Mucosa of gallbladder (tissue), 1 donor: ENCODE measurements at regions not wholly inside any gene's neighbourhood (a gene's known extent, or its start where the extent isn't known, plus 50 kb on each side); places are given as distances from the start of the nearest gene placed in this dataset.
"Not testable (repeated sequence)": the region's sequence is repeated elsewhere in the genome, so short reads cannot be mapped to it uniquely, and the experiment has no call there.

ENCODE experiments used
- DNase-seq: peaks from one replicate; pipeline ENCODE4 v3.0.0-alpha.2; 2020; ENCODE audit warnings: low spot score
- donor health status: DM: no; HTN: no; CAD: no.

- DNase-seq: no peak
These were observed 550.6 kb upstream of the ACVR2A start for GRCh38 chr2:147293991-147294824.

DNA sequence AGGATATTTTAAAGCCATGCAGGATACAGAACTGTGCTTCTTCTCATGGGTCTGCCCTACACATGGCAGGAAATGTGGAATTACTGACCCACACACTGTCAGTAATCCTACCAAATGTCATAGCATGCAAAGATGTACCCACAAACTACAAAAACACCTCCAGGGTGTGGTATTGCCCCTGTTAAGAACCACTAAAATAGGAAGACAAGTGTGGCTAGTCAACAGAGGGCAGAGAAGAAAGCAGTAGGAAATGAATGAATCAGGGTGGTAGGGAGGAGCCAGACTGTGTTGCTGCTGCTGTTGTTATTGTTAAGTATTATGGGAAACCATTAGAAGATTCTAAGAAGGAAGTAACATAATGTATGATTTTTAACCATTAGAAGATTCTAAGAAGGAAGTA lies 556.7 kb upstream of the ACVR2A start:
- DNase-seq: no peak

GRCh38 chr2:147275943-147276342 lies 568.9 kb upstream of the ACVR2A start:
- no peak for DNase-seq

- no peak for DNase-seq
These were observed 571.2 kb upstream of the ACVR2A start for GRCh38 chr2:147273628-147274027.

DNA sequence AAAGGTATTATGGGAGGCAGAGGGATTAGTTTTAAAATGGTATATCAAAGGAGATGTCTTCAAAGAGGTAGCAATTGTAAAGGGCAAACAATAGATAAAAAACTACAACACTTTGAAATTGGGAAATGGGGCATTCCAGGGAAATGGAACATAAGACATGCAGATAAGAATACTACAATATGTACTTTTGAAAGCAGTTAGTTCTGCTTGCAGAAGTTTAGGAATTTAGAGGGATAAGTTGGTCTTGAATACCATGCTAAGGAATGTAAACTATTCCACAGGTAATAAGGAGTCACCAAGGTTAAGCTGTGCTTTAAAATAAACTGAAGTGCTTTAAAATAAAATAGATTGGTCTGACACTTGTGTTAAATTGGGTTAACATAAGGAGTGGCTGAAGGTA lies 571.7 kb upstream of the ACVR2A start:
- DNase-seq: no peak

DNA sequence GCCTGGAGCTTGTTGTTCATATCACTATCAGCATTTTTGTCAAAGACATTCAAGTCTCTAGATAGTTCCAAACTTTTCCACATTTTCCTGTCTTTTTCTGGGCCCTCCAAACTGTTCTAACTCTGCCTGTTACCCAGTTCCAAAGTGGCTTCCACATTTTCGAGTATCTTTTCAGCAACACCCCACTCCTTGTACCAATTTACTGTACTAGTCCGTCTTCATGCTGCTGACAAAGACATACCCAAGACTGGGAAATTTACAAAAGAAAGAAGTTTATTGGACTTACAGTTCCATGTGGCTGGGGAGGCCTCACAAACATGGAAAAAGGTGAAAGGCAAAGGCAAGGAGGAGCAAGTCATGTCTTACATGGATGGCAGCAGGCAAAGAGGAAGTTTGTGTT lies 575.2 kb upstream of the ACVR2A start:
- DNase-seq: not testable (repeated sequence)

GRCh38 chr2:147260241-147260640 lies 584.6 kb upstream of the ACVR2A start:
- no peak for DNase-seq

- no peak for DNase-seq
These were observed 589.0 kb upstream of the ACVR2A start for GRCh38 chr2:147255812-147256211.

DNA sequence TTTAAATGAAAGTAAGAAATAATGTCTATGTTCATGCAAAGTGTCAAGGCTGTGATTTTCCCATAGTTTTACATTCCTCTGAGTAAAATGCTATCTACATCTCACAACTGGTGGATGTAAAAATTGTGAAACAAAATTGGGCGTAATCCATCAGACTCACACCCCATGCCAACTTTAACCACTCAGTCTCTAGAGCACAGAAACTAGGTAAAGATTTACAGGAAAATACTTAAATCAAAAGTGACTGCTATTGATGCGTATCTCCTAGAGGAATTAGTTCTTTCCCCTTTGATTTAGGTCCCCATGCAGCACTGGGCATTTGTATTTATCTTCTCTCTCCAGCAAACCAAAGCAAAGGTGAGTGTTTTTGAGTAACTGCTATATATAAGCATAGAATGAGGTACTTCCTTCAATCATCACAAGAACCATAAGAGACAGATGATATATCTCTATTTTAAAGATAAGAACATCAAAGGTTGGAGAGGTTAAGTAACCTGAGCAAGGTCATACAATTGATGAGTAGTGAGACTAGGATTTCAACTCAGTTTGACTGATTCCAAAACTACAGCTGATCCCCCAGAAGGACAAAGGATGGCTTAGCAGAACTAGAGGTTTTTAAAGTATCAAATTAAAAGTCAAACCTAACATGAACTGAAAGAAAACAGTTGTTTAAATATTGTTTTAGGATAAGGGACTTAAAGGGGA lies 594.0 kb upstream of the ACVR2A start:
- DNase-seq: no peak

- DNase-seq: no peak
These were observed 597.1 kb upstream of the ACVR2A start for GRCh38 chr2:147247749-147248148.

DNA sequence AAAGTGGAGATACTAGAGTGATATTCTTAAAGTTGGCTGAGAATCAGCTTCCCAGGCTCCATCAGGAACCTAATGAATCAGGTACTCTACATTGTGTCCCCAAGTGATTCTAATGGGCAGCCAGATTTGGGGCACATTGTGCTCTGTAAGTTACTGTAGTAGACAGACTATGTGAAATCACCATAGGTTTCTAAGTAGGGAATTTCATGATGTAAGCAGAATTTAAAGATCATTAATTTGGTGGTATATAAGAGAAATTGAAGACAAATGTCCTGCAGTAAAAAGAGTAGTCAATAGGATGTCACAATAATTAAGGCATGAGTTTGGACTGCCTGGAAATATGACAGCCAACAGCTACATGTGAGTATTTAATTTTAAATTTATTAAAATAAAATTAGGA lies 602.4 kb upstream of the ACVR2A start:
- DNase-seq: no peak

DNA sequence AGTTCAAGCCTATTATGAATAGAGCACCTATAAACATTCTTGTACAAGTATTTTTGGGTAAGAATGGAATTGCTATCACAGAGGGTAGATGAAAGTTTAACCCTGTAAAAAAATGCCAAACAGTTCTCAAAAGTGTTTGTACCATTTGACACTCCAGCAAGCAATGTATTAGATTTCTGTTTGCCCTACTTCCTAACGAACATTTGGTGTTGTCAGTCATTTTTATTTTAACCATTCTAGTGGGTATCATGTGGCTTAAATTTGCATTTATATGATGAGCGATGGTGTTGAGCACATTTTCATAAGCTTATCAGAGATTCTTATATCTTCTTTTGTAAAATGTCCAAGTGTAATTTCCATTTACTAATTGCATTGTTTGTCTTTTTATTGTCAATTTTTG lies 608.2 kb upstream of the ACVR2A start:
- no peak for DNase-seq

- DNase-seq: no peak
These were observed 612.6 kb upstream of the ACVR2A start for GRCh38 chr2:147232225-147232669.

- no peak for DNase-seq
These were observed 613.2 kb upstream of the ACVR2A start for GRCh38 chr2:147231607-147232006.

DNA sequence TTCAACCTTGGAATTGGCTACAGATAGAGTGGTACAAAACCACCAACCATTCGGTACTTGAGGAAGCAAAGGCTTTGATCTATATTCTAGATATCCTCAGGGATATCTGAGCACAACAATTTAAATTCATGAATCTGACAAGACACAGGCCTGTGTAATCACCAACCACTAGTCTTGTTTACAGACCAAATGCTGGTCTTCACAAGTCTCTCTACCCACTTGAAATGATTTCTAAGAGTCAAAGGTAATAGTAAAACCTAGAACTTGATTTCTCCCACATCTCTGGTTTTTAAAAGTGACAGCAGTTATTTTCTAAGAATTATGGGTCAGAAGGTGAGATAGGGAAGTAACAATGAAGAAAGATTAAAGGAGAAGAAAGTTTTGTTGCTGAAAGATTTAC lies 613.7 kb upstream of the ACVR2A start:
- DNase-seq: no peak

DNA sequence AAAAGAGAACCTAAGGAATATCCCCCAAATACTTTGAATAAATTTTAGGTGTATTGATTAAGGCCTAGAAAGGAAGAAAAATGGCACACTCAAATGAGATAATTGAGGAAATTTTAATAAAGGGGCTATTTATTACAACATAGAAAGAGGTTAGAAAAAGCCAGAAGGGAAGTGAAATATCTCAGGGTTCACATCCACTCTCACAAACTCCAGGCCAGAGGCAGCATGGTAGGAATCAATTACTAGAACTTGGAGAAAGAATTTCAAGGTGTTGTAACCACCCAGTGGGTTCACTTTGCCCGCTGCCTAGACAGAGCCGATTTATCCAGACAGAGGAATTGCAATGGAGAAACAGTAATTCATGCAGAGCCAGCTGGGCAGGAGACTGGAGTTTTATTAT lies 617.5 kb upstream of the ACVR2A start:
- DNase-seq: no peak

- no peak for DNase-seq
These were observed 620.8 kb upstream of the ACVR2A start for GRCh38 chr2:147224070-147224469.

GRCh38 chr2:147223553-147224060 lies 621.2 kb upstream of the ACVR2A start:
- DNase-seq: no peak

DNA sequence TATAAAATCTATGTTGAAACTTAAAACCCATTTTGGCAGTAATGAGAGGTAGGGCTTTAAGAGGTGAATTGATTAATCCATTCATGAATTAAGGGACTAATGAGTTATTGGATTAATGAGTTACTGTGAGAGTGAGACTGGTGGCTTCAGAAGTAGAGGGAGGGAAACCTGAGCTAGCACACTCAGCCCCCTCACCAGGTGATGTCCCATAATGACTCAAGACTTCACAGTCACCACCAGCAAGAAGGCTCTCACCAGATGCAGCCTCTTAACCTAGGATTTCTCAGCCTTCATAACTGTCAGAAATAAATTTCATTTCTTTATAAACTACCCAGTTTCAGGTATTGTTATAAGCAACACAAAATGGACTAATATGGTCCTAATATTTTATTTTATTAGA lies 621.7 kb upstream of the ACVR2A start:
- DNase-seq: no peak

GRCh38 chr2:147222506-147222905 lies 622.3 kb upstream of the ACVR2A start:
- no peak for DNase-seq

- no peak for DNase-seq
These were observed 629.9 kb upstream of the ACVR2A start for GRCh38 chr2:147214914-147215313.

DNA sequence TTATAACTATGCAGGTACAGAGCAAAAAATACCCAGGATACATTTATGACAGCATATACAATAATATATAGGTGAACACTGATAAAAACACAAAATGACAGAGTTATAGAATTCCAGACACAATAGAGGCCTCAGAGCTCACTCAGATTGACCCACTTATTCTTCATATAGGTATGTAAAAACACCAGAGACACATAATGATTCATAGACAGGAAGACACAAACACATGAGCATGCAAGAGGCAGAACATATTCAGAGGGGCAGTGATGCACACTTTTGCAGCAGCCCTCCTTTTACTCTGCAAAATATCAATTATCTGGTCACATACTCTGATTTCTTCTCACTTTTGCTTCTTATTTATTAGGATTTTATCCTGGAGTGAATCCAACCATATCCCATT lies 633.3 kb upstream of the ACVR2A start:
- DNase-seq: no peak

DNA sequence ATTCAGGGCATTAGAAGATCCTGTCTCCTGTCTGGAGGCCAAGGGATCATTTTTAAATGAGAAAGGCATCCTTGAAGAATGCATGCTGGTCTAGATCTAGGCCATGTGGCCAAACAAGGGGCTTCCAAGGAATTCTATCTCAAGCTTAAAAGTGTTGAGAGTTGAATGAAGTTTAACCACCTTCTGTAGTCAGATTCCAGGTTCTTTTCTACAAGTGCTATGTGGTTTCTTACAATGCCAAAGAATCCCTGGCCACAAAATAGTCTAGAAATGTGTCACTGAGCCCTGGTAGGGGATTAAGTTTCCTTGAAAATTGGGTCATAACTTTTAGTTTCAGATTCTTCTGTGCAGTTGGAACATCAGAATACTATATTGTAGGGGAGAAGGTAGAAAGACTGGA lies 640.7 kb upstream of the ACVR2A start:
- no peak for DNase-seq
